KMS-11 (cell line): ENCODE measurements at regions not wholly inside any gene's neighbourhood (a gene's known extent, or its start where the extent isn't known, plus 50 kb on each side); places are given as distances from the start of the nearest gene placed in this dataset.

Experiments
- H2AFZ ChIP-seq: fragments of 200-600 bp; sonication (generic); 2 replicates; pipeline ENCODE4 v1.6.1; 2016; ENCODE audit warnings: antibody characterized with exemption, mixed run types, low read depth
- H3K27ac ChIP-seq: fragments of 200-600 bp; sonication (generic); 2 replicates; pipeline ENCODE4 v1.6.1; 2016; ENCODE audit warnings: mild to moderate bottlenecking, mixed run types
- H3K27me3 ChIP-seq: fragments of 200-600 bp; sonication (generic); 2 replicates; pipeline ENCODE4 v1.6.1; 2017; ENCODE audit warnings: mild to moderate bottlenecking, low read depth, mixed run types, moderate library complexity; ENCODE audit not compliant: insufficient read depth
- H3K36me3 ChIP-seq: fragments of 200-600 bp; sonication (generic); 2 replicates; pipeline ENCODE4 v1.6.1; 2017; ENCODE audit warnings: mild to moderate bottlenecking, mixed run types; ENCODE audit not compliant: insufficient read depth
- H3K4me1 ChIP-seq: fragments of 200-600 bp; sonication (generic); 2 replicates; pipeline ENCODE4 v1.6.1; 2016; ENCODE audit warnings: mild to moderate bottlenecking, low read depth, mixed run types; ENCODE audit not compliant: poor library complexity, severe bottlenecking
- H3K4me2 ChIP-seq: fragments of 200-600 bp; sonication (generic); 2 replicates; pipeline ENCODE4 v1.7.0; 2016; ENCODE audit warnings: mild to moderate bottlenecking, mixed run types
- H3K4me3 ChIP-seq: fragments of 200-600 bp; sonication (generic); IDR thresholded peaks from 2 replicates; pipeline ENCODE4 v1.6.1; 2017; ENCODE audit warnings: low read depth, low read length, mixed read lengths; ENCODE audit not compliant: insufficient read depth
- H3K79me2 ChIP-seq: fragments of 200-600 bp; sonication (generic); 2 replicates; pipeline ENCODE4 v1.6.1; 2016; ENCODE audit warnings: low read depth, mixed run types; ENCODE audit not compliant: insufficient read depth
- H3K9ac ChIP-seq: fragments of 200-600 bp; sonication (generic); 2 replicates; pipeline ENCODE4 v1.6.1; 2016; ENCODE audit warnings: mild to moderate bottlenecking, mixed run types
- H4K20me1 ChIP-seq: fragments of 200-600 bp; sonication (generic); 2 replicates; pipeline ENCODE4 v1.6.1; 2016; ENCODE audit warnings: mild to moderate bottlenecking, mixed run types; ENCODE audit not compliant: insufficient read depth
- TF ChIP-seq, protein P1 (sequence below): fragments of 200-600 bp; sonication (generic); conservative IDR thresholded peaks from 2 replicates; pipeline ENCODE4 v1.6.1; 2017; ENCODE audit warnings: low read depth, mild to moderate bottlenecking, antibody characterized with exemption, low read length, moderate library complexity, mixed read lengths

DNA sequence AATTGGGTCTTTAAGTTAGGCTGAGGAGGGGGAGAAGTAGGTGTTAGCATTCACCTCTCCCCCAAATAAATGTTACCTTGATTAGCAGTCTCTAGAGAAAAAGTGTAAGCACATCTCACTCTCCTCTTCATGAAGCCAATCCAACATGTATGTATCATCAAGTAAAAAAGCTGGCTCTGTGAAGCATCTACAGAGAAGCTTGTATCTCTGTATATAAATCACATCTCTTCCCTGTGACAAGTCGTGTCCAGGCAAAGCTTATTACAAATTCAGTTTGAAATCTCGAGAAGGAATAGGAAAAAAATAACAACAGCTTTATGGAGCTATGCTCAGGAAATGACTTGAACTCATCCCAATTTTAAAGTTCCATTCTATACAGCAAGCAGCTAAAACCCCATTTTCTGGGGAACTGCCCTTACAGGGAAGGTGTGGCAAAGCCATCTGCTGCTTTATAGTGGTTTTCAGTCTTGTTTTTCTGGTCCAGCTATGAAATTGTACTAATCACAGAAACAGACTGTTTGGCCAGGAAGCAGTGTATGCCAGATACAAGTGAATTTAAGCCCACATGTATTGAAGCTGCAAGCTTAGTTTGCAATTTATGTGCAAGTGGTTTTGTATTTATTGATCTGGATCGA, 313.3 kb upstream of the NOCT start:
- TF ChIP-seq, protein P1, sequence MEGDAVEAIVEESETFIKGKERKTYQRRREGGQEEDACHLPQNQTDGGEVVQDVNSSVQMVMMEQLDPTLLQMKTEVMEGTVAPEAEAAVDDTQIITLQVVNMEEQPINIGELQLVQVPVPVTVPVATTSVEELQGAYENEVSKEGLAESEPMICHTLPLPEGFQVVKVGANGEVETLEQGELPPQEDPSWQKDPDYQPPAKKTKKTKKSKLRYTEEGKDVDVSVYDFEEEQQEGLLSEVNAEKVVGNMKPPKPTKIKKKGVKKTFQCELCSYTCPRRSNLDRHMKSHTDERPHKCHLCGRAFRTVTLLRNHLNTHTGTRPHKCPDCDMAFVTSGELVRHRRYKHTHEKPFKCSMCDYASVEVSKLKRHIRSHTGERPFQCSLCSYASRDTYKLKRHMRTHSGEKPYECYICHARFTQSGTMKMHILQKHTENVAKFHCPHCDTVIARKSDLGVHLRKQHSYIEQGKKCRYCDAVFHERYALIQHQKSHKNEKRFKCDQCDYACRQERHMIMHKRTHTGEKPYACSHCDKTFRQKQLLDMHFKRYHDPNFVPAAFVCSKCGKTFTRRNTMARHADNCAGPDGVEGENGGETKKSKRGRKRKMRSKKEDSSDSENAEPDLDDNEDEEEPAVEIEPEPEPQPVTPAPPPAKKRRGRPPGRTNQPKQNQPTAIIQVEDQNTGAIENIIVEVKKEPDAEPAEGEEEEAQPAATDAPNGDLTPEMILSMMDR, result no peak
- no peaks in the 10 kb centered on the region for H3K79me2 ChIP-seq
- no peaks in the 10 kb centered on the region for H3K36me3 ChIP-seq
- H3K4me3 ChIP-seq, result no peak overlapping the region
- no peaks in the 10 kb centered on the region for H3K4me1 ChIP-seq
- no peak overlapping the region for H2AFZ ChIP-seq
- no peaks in the 10 kb centered on the region for H4K20me1 ChIP-seq
- H3K27ac ChIP-seq, result no peak overlapping the region
- no peaks in the 10 kb centered on the region for H3K27me3 ChIP-seq
- no peak overlapping the region for H3K4me2 ChIP-seq
- H3K9ac ChIP-seq, result no peak overlapping the region

DNA sequence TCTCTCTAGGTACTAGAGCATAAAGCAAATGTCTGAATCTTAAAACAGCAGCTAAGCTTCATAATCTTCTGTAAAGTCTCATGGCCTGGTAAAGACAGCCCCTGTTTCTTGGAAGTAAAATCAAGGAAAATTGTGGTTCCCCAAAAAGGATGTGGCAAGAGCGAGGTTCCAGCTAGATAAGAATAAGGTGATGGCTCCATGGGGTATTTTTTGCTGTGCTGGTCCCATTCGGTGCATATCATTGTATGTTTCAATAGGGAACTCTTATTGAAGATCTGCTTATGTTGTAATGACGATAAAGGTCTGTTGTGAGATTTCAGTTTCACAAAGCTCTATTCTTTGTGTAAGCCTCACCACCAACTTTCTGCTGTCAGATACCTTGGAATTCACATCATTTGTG, 316.9 kb upstream of the NOCT start:
- no peaks in the 10 kb centered on the region for H4K20me1 ChIP-seq
- H3K36me3 ChIP-seq, result no peaks in the 10 kb centered on the region
- H3K79me2 ChIP-seq, result no peaks in the 10 kb centered on the region
- no peaks in the 10 kb centered on the region for H3K27me3 ChIP-seq
- TF ChIP-seq, protein P1, result no peak
- no peak overlapping the region for H3K4me2 ChIP-seq
- H2AFZ ChIP-seq, result no peak overlapping the region
- H3K4me1 ChIP-seq, result no peaks in the 10 kb centered on the region
- H3K9ac ChIP-seq, result no peak overlapping the region
- no peak overlapping the region for H3K27ac ChIP-seq
- no peak overlapping the region for H3K4me3 ChIP-seq

DNA sequence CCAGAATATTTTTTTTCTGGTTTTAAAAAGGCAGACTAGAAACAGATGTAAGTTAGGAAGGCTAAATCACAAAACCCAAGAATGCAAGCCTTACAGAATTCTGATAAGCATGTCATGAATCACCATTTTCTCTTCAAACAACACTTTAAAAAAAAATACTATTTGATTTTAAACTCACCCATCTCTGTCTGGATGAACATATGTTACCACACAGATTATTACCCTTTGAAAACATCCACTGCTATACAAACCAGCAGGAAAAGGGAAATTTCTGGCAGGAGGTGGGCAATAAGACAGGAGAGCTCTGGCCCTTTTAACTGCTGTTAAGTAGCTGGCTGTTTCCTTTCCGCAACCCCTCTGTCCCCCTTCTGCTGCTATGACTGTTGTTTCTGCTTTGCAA, 317.7 kb upstream of the NOCT start:
- no peaks in the 10 kb centered on the region for H3K27me3 ChIP-seq
- H3K36me3 ChIP-seq, result no peaks in the 10 kb centered on the region
- H3K4me1 ChIP-seq, result no peaks in the 10 kb centered on the region
- no peaks in the 10 kb centered on the region for H4K20me1 ChIP-seq
- TF ChIP-seq, protein P1, result no peak
- no peak overlapping the region for H3K9ac ChIP-seq
- H3K4me3 ChIP-seq, result no peak overlapping the region
- no peaks in the 10 kb centered on the region for H3K79me2 ChIP-seq
- H2AFZ ChIP-seq, result no peak overlapping the region
- no peak overlapping the region for H3K4me2 ChIP-seq
- H3K27ac ChIP-seq, result no peak overlapping the region

DNA sequence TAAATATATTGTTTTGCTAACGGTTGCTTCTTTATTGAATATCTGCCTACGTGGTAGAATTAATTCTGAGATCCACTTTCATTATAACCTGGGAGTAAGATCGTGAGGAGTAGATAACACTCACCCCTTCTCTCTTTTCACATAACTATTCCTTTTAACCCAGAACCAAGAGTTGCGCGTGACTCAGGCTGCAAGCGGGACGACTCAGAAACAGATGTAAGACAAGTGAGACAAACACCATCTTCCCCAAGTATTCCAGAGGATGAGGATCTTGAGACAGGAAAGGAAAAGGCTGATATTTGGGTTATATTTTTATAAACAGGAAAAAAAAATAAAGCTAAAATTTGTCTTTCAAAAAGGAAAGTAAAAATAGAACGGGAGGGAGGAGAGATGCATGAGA, 318.8 kb upstream of the NOCT start:
- Histone ChIP-seq H3K27me3 (no peaks in the 10 kb centered on the region), H3K4me3 (no peak overlapping the region), H3K9ac (no peak overlapping the region), H3K36me3 (no peaks in the 10 kb centered on the region), H3K27ac (no peak overlapping the region), H3K4me2 (no peak overlapping the region), H3K4me1 (no peaks in the 10 kb centered on the region), H2AFZ (no peak overlapping the region), H3K79me2 (no peaks in the 10 kb centered on the region), H4K20me1 (no peaks in the 10 kb centered on the region)
- TF ChIP-seq, protein P1, result no peak
